GM11168 (cell line): ENCODE measurements at regions not wholly inside any gene's neighbourhood (a gene's known extent, or its start where the extent isn't known, plus 50 kb on each side); places are given as distances from the start of the nearest gene placed in this dataset.

Experiments
- in situ Hi-C: fragments of 300-500 bp; cut with MboI; formaldehyde crosslinking; loops from one replicate; pipeline ENCODE4 v1.12.0; 2022; ENCODE audit warnings: low sequenced_read_pairs; ENCODE audit not compliant: unreplicated experiment

DNA sequence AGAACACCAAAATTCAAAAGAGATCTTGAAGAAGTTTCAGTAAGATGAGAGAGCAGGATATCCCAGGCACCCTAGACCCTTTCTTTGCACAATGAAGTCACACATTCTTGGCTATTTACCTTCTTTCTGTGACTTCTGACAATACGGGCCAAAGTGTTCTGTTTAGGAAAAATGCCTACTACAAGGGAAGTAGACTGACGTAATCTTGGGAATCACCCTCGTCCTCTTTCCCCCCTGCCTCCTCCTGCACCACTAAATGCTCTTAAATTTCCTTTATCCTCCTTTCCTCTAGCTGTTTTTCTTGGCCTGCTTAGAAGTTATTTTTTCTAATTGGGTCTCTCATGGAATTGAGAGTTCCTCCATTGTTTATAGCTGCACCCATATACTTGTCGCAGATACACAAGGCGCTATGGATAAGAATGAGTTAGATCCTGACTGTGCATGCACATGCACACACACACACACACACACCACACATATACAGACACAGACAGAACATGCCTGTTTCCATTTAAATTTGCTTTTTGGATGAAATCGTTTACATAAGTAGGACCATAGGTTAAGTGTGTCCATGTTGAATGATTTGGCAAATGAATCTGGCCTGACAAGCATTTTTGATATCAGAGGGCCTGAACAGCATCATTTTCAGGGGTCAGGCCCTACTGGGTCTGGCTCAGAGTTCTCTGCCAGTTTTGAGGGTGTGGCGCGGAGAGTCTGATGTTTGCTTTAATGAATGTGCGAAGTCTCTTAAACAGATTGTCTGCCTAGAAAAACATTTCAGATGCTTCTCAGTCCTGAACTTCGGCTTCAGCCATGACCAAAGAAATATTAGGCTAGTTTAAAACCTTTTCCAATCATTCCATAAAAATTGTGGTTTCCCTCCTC lies 131.9 kb upstream of the NT5C1B start:
- in situ Hi-C loops = no loop called here

DNA sequence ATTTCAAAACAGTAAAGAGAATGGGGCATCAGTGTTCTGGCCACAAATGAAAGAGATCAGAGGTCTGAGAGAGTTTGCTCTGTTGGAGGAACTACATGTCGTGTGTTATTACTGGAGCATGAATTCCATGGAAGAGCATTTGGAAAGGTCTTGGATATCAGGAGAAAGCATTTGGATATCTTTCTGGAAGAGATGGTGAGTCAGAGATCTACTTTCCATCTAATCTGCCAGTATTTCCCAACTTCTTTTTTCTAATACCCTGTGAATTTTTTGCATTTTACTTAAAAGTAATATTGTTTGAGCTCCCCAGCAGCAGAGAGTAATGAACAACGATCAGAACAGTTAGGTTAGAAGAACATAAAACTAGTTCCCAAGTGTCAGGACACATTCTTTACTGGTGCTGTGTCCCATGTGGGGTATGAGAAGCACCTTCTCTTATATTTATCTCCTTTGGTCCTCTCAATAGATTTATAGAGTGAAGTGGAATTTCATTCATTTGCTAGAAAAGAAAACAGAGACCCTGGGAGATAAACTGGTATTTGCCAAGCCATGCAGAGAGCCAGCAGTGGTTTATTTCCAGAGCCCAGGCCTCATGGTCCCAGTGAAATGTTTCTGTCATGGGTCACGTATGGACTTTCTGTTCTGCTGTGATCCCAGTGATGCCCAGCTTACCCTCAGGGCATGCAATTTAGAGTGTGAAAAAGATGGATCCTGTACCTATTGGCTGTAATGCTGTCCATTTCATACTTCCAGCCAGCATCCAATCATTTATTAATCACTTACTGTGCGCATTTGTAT lies 130.8 kb upstream of the NT5C1B start:
- in situ Hi-C loops = no loop called here

DNA sequence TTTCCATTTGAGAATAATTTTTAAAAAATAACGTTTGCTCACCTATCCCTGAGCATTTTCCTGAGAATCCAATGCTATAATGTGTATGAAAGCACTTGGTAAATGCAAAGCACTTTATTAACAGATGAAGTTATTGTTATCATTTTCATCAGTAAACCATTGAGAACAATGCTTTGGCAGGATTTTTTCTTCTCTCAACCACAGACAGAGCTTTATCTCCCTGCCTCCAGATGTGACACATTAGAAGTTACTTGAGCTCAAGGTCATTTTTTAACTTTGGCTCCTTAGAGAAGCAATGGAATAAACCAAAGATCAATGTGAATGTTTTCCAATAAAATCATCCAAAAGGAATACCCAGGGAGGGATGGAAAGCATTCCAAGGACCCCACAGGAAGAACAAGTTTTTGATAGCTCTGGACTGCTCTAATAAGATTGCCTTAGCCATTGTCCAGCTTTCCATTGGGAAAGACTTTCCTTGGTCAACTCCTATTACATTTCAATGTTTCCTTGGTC lies 118.9 kb upstream of the NT5C1B start:
- in situ Hi-C loops = no loop called here

DNA sequence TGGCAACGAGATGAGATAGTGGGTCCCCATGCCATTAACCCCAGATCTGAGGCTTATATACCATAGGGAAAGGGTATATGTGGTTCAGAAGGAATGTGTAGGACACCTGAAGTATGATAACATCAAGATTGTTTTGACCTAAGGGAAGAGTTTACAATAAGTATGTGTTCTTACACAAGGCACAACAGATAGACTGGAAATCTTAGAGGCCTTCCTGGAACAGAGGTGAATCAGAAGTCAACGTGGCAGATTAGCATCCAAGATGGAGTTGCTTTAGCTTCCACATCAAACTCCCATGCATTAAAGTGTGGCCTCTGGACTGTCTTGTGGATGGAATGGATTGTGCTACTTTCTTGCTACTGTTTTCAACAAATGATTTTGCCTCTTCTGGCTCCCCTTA lies 116.6 kb upstream of the NT5C1B start:
- in situ Hi-C loops = no loop called here

DNA sequence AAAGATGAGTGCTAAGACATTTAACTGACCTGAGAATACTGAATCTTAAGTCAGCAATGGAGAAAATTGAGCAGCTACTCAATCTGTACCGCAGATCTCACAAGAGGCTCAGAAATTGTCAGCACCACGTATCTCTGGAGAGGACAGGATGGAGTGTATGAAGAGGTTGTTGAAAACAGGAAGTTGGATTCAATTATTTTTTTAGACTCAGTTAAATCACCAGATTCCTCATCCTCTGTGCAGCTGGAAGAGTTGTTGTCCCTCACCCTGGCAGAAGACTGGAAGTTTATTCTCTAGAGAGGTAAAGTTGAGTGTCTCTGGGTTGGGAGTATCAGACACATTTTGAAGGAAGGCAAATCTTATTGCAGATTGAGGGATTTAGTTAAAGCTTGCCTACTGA lies 114.9 kb upstream of the NT5C1B start:
- in situ Hi-C loops = no loop called here

DNA sequence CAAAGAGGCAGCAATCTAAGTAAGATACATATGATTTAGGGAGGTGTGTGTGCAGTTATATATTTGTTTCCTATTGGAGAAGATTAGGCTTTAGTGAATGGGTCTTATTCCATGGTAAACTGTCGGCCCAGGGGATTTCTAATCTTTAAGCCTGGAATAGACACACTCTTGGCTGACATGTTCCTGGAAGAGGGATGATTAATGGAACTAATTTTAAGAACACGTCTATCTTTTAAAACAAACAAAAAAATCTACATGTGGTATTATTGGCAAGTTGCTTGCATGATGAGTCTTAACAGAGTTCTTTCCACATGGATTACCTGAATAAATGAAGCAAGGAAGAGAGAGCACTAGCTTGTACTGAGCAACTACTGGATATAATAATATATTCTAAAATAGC lies 114.2 kb upstream of the NT5C1B start:
- in situ Hi-C loops = no loop called here

DNA sequence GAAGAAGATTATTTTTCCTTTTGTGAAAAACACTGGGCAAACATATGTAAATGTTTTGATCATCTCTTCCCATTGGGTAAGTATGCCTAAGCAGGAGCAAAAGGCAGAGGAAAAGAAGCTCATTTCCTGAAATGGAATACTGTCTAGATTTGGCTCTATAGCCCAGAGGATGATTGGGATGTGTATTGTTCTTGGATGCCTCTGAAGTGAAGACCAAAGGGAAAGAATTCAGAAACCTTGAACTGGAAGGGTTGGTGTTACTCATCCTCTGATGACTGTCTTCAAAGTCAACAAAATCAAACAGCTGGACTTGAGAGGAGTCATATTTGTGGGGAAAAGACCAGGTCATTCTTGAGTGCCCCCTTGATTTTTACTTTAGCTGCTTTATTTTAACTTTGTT lies 112.6 kb upstream of the NT5C1B start:
- in situ Hi-C loops = no loop called here

DNA sequence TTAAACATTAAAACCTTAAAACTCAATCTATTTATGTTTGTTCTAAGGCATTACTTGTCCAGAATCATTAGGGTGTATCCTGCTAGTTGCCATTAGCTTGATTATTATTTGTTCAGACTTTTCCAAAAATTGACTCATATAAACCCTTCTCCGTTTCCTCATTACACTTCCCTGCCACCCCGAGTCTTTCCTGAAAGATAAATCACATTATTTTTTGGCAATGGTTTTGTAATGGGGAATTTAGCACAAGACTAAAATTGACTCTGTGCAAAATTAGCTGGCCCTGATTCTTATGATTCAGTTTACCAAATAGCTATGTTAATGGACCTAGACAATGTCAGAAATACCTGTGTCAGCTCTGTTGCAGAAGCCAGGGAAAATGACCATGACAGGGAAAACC lies 112.2 kb upstream of the NT5C1B start:
- in situ Hi-C loops = no loop called here

DNA sequence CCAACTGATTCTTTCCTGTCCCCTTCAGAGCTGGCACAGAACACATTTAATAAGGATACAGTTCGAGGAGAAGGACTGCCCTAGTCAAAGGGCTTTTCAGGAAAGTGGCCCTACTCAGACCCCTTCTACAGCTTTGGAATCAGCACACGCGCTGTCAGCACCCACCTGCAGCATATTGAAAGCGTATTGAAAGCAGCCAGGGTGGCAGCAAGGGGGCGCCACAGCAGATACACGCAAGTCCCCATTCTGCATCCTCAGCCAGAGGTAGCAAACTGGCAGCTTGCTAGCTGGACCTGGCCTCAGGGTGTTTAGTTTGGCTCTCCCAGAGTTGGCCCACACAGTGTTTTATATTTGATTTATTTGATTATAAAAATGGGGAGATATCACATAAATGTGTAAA lies 101.0 kb upstream of the NT5C1B start:
- in situ Hi-C loops = no loop called here

DNA sequence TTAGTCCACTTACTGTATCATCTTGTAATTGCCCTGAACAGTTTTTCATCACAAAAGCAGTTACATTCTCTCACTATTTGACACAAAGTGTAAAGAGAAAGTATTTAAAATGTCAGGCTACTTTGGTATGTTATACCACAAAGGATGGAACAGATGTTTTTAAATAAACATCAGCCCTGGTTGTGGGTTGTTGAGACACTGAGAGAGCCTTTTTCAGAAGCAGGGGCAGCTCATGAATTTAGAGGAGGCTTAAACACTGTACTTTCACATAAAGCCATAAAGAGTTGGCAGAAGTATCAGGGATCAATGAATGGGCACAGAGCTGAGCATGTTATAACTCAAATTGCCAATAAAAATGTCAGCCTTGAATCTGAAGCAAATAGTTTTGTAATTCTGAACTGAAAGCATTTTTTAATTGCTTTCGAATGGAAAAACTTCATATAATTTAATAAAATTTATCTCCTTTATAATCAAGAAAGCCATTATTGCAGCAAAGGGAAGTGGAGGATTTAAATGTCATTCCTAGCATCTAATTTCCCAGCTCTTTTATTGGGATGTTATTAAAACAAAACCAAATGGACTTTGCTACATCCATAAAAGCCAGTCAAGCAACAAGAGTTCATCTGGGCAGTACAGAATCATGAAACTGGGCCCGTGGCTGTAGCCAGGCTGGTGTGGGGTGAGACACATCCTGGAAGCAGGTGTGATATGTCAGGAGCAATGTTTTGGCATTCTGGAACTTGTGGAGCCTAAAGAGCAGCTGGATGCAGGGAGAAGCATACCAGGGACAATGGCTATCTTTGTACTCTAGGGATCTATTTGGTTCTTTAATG lies 95.1 kb upstream of the NT5C1B start:
- in situ Hi-C loops = no loop called here

DNA sequence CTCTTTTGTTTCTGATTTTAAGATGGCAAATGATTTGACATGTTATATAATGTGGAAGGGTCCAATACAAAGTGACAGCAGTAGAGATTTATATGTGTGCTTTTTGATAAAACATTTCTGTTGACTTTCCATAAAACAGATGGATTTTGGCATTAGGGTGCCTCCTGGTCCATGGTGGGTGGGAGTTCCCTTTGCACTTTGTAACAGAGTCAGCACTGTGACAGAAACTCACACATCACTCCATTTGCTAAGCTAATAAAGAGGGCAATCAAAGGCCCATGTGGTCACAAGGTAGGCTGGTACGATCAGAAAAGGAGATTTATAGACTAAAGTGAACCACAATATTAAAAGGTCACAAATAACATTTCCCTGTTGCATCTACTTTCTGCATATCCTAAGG lies 93.3 kb upstream of the NT5C1B start:
- in situ Hi-C loops = no loop called here

DNA sequence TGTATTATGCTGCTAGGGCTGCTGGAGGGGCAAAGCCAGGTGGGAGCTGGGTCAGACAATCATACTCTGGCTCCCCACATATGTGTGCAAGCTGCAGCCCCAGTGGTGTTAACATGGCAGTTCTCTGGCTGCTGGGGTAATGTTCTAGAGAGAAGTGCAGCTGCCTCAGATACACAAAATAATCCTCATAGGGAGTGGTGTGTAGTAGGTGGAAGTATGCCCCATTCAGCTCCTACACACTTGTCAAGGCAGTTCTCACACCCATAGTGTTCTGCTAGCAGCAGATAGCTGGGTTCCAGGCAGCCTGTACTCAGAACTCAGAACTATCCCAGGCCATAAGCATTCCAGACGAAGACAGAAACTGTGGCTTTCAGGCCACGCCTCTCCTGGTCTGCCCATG lies 87.9 kb upstream of the NT5C1B start:
- in situ Hi-C loops = no loop called here

DNA sequence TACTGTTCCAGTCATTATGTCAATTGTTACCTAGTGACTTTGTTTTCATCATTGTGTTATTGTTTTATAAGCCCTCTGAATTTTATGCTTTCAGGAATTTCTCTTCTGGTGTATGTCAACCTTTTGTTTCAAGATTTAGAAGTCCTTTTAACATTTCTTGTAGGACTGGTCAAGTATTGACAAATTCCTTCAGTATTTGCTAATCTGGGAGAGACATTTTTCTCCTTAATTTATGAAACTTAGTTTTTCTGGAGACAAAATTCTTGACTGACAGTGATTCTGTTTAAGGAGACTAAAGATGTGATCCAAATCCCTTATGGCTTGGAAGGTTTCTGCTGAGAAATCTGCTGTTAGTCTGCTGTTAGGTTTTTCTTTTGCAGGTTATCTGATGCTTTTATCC lies 84.9 kb upstream of the NT5C1B start:
- in situ Hi-C loops = no loop called here

DNA sequence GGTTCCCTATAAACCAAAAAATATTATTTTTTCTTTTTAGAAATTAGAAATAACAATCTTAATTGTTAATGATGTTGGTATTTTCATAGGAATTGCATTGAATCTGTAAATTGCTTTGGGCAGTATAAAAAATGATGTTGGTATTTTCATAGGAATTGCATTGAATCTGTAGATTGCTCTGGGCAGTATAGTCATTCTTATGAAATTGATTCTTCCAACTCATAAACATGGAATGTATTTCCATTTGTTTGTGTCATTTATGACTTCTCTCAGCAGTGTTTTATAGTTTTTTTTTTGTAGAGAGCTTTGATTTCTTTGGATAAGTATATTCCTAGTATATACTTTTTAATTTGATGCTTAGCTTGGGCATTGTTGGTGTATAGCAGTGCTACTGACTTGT lies 82.0 kb upstream of the NT5C1B start:
- in situ Hi-C loops = no loop called here

DNA sequence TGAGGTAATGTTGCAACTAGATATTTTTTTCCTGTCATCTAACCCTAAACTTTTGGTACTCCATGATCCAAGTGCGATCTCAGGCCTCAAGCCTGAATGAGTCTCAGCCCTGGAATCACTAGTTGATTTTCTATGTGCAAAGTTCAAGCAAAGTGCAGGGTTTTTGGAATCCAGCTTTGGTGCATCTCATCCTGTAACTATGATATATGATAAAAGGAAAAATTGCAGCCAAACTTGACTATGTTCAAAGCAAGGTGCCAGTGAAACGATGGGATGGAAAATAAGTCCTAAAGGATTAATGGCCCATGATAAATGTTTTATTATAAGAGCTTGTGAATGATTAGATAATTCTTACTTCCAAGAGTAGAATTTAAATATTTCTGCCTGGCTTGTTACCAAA lies 78.9 kb upstream of the NT5C1B start:
- in situ Hi-C loops = no loop called here

DNA sequence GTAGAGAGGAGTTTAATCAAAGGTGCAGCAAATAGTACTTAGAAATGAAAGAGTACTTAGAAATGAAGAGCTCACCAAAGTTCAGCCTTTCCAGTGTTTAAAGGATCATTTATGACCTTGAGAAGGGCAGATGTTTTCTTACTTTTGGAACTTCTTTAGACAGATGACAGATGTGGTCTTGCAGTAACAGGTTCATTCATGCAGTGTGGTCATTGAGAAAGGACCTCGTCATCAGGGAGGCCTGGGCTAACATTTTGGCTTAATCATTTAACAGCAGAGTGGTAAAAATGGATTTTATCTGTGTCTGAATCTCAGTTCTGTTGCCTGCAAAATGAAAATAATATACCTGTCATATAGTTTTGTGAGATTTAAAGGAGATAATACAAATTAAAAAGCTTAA lies 75.1 kb upstream of the NT5C1B start:
- in situ Hi-C loops = no loop called here

DNA sequence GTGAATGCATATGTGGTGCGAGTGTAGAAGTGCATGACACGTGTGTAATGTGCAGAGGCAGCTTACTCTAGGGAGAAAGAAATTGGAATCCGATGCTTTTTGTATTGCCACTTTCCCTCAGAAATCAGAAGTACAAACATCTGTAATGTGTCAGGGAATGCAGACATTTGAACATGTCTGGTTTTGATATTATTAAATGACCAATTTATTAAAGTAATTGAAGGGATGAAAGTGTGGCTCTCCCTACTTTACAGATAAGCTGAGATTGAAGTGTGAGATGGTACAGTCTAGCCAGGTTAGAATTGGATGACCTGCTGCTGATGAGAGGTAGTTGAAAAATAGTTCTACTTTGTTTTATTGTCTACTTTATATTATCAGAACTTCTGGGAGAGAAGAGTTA lies 74.5 kb upstream of the NT5C1B start:
- in situ Hi-C loops = no loop called here

DNA sequence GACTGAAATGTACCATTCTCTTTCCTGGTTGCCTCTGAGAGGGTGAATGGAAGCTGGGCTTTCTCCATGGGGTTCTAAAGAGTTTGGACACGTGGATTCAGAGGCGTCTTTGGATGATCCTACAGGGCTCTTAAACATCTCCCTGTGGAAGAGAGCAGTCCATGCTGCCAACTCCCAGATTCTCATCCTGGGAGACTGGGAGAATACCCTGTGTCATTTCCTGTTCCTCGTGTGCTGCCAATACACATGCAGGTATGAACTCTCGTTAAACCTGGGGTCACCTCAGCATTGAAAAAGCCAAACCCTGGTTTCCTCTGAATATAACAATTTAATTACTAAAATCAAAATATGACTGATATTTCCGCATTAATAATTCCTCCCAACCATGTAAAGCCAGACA lies 73.3 kb upstream of the NT5C1B start:
- in situ Hi-C loops = no loop called here

DNA sequence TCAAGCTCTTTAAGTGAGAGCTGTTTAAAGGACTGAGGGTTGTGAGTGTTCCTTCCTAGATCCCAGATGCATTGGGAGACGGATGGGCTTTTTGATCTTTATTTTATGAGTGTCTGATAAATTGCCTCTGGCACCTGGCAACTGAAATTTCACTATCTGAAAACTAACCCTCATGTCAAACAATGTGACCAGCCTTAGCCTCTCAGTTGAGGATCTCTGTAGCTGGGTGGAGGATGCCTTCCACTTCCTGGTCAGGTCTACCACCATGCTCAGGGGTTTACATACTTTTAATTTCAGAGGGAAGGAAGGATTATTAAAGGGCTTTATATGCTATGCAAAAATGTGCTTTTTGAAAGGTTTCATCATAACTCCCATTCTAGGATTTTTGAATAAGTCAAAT lies 70.5 kb upstream of the NT5C1B start:
- in situ Hi-C loops = no loop called here

DNA sequence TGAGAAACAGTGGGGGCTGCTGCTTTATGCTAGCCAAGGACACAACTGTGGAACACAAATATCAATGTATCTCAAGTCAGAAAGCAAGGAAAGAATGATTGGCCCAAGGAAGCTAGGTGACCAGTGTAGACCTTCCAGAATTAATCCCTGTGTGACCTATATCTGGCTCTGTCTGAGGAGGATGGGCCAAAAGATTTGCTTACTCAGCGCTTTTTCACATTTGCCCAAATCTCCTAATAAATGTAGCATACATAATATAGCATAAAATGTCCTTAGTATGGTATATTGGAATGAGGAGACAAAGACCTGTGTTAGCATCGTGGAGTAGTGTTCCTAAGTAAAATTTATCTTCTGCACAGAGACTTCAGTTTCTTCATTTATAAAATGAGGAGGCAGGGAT lies 66.7 kb upstream of the NT5C1B start:
- in situ Hi-C loops = no loop called here
